NCI-H446 (cell line): ENCODE measurements at regions not wholly inside any gene's neighbourhood (a gene's known extent, or its start where the extent isn't known, plus 50 kb on each side); places are given as distances from the start of the nearest gene placed in this dataset.
"Not testable (repeated sequence)": the region's sequence is repeated elsewhere in the genome, so short reads cannot be mapped to it uniquely, and the experiment has no call there.

Experiments
- DNase-seq, 2 experiments: peaks; one replicate each; lab custom pipeline; 2025; lab: John Stamatoyannopoulos, UW

GRCh38 chr6:11326116-11326515 is 93.6 kb upstream of the NEDD9 start:
- no peak for DNase-seq

GRCh38 chr6:11324453-11325015 is 92.1 kb upstream of the NEDD9 start:
- no peak for DNase-seq

- DNase-seq: no peak
These were observed 91.4 kb upstream of the NEDD9 start for GRCh38 chr6:11323666-11324452.

- no peak for DNase-seq
These were observed 89.9 kb upstream of the NEDD9 start for GRCh38 chr6:11322252-11322885.

GRCh38 chr6:11320914-11321597 is 88.6 kb upstream of the NEDD9 start:
- DNase-seq: no peak

GRCh38 chr6:11318835-11319813 is 86.7 kb upstream of the NEDD9 start:
- DNase-seq: no peak

GRCh38 chr6:11317885-11318771 is 85.7 kb upstream of the NEDD9 start:
- DNase-seq: no peak

- no peak for DNase-seq
These were observed 83.4 kb upstream of the NEDD9 start for GRCh38 chr6:11315743-11316437.

GRCh38 chr6:11313207-11313606 is 80.7 kb upstream of the NEDD9 start:
- DNase-seq: no peak

- no peak for DNase-seq
These were observed 79.5 kb upstream of the NEDD9 start for GRCh38 chr6:11311970-11312369.

- no peak for DNase-seq
These were observed 77.6 kb upstream of the NEDD9 start for GRCh38 chr6:11309947-11310665.

- DNase-seq: no peak
These were observed 74.8 kb upstream of the NEDD9 start for GRCh38 chr6:11307226-11307625.

GRCh38 chr6:11304946-11305345 is 72.5 kb upstream of the NEDD9 start:
- DNase-seq: no peak

GRCh38 chr6:11299876-11300428 is 67.5 kb upstream of the NEDD9 start:
- not testable (repeated sequence) for DNase-seq

GRCh38 chr6:11299421-11299784 is 66.9 kb upstream of the NEDD9 start:
- not testable (repeated sequence) for DNase-seq

GRCh38 chr6:11298651-11299420 is 66.4 kb upstream of the NEDD9 start:
- DNase-seq: no peak

- no peak for DNase-seq
These were observed 64.9 kb upstream of the NEDD9 start for GRCh38 chr6:11297376-11297729.
